HG03097 (cell line): ENCODE measurements at regions not wholly inside any gene's neighbourhood (a gene's known extent, or its start where the extent isn't known, plus 50 kb on each side); places are given as distances from the start of the nearest gene placed in this dataset.

Source experiments
- ATAC-seq: cut with Tn5 transposase; IDR thresholded peaks from one replicate; pipeline ENCODE4 v1.9.1; 2021; ENCODE audit not compliant: unreplicated experiment, low FRiP score

GRCh38 chr16:86285938-86286921, 224.1 kb upstream of the FOXF1 start:
- ATAC-seq, result no peak

- ATAC-seq, result no peak
These were observed 223.2 kb upstream of the FOXF1 start for GRCh38 chr16:86286991-86287663.

- ATAC-seq, result no peak
These were observed 222.6 kb upstream of the FOXF1 start for GRCh38 chr16:86287664-86288201.

GRCh38 chr16:86288716-86289294, 221.5 kb upstream of the FOXF1 start:
- no peak for ATAC-seq

- ATAC-seq, result no peak
These were observed 221.0 kb upstream of the FOXF1 start for GRCh38 chr16:86289304-86289703.

- no peak for ATAC-seq
These were observed 220.4 kb upstream of the FOXF1 start for GRCh38 chr16:86289907-86290306.

GRCh38 chr16:86291491-86291890, 218.8 kb upstream of the FOXF1 start:
- no peak for ATAC-seq

- ATAC-seq, result no peak
These were observed 218.1 kb upstream of the FOXF1 start for GRCh38 chr16:86292171-86292775.

- no peak for ATAC-seq
These were observed 217.4 kb upstream of the FOXF1 start for GRCh38 chr16:86292942-86293341.

- ATAC-seq, result no peak
These were observed 216.4 kb upstream of the FOXF1 start for GRCh38 chr16:86293906-86294305.

- no peak for ATAC-seq
These were observed 215.7 kb upstream of the FOXF1 start for GRCh38 chr16:86294535-86295196.

- ATAC-seq, result no peak
These were observed 214.1 kb upstream of the FOXF1 start for GRCh38 chr16:86296256-86296655.

GRCh38 chr16:86297391-86297790, 212.9 kb upstream of the FOXF1 start:
- ATAC-seq, result no peak

- ATAC-seq, result no peak
These were observed 212.2 kb upstream of the FOXF1 start for GRCh38 chr16:86297866-86298757.

- no peak for ATAC-seq
These were observed 211.6 kb upstream of the FOXF1 start for GRCh38 chr16:86298758-86299134.

- no peak for ATAC-seq
These were observed 210.3 kb upstream of the FOXF1 start for GRCh38 chr16:86299882-86300610.

GRCh38 chr16:86300746-86301481, 209.4 kb upstream of the FOXF1 start:
- no peak for ATAC-seq
